HepG2 (cell line): ENCODE measurements at regions not wholly inside any gene's neighbourhood (a gene's known extent, or its start where the extent isn't known, plus 50 kb on each side); places are given as distances from the start of the nearest gene placed in this dataset.

Experiments used
- ATAC-seq: fragments of 200-7000 bp; cut with Tn5 transposase; 3 replicates; pipeline ENCODE4 v1.9.1; 2020; ENCODE audit warnings: mild to moderate bottlenecking, moderate library complexity
- BruUV-seq: library from RNA; stranded (reverse); fragments of 400-500 nt; replicated peaks from 2 replicates; lab custom pipeline; 2021; lab: Mats Ljungman, UMichigan
- CTCF ChIA-PET: fragments of 300-600 bp; formaldehyde crosslinking; extraction: SDS; loops from one replicate; lab custom pipeline; 2021; ENCODE audit warnings: low total read pairs, inconsistent platforms, low intra/inter-chr PET ratio; lab: Yijun Ruan, JAX
- POLR2A ChIA-PET: fragments of 350-600 bp; sonication (Branson Sonifier 250); formaldehyde crosslinking; loops from one replicate; lab custom pipeline; 2020; ENCODE audit warnings: antibody characterized with exemption, inconsistent platforms; lab: Yijun Ruan, JAX
- DNase-seq: peaks from one replicate; pipeline ENCODE4 v3.0.0-alpha.2; 2015; ENCODE audit warnings: low spot score
- FAIRE-seq: peaks from 3 replicates; lab custom pipeline; 2011; peaks lifted over from hg19 to GRCh38; lab: Jason Lieb, UNC
- H2AFZ ChIP-seq: one replicate; pipeline ENCODE4 v1.6.1; 2011; ENCODE audit warnings: low read length, inconsistent platforms
- H3K27ac ChIP-seq: fragments of 300-600 bp; 3 replicates; pipeline ENCODE4 v1.8.0; 2011; ENCODE audit warnings: mixed run types, mild to moderate bottlenecking, mixed read lengths, low read length, inconsistent platforms; ENCODE audit not compliant: insufficient read depth; ENCODE audit errors: extremely low read length
- H3K27me3 ChIP-seq, 2 experiments: fragments of 200-600 bp in 1 of 2; 2 replicates in 1 of 2; 3 replicates in 1 of 2; pipeline versions ENCODE4 v1.6.0 to v1.8.0; 2011; ENCODE audit warnings: low read length in 2 of 2, mild to moderate bottlenecking in 2 of 2, moderate library complexity in 2 of 2, inconsistent platforms in 1 of 2; ENCODE audit not compliant: insufficient read depth in 2 of 2, control insufficient read depth in 1 of 2
- H3K36me3 ChIP-seq, 2 experiments: fragments of 200-600 bp in 1 of 2; replicated peaks in 1 of 2; 2 replicates in 1 of 2; 3 replicates in 1 of 2; pipeline versions ENCODE4 v1.5.1 to v1.8.0; 2011; ENCODE audit warnings: low read length in 2 of 2, inconsistent platforms in 1 of 2; ENCODE audit not compliant: insufficient read depth in 2 of 2, control insufficient read depth in 1 of 2
- H3K4me1 ChIP-seq: 2 replicates; pipeline ENCODE4 v1.5.1; 2012; ENCODE audit warnings: low read length, inconsistent platforms; ENCODE audit not compliant: insufficient read depth
- H3K4me2 ChIP-seq: 2 replicates; pipeline ENCODE4 v1.6.0; 2011; ENCODE audit warnings: low read depth, low read length, inconsistent platforms
- H3K4me3 ChIP-seq, 3 experiments: fragments of 200-600 bp in 1 of 3; sonication (generic), shearing (Covaris generic) in 1 of 3; replicated peaks in 1 of 3; 2 replicates each; pipeline ENCODE4 v1.5.1; 2011 to 2016; ENCODE audit warnings: low read length in 3 of 3, inconsistent platforms in 2 of 3, low read depth in 2 of 3, mild to moderate bottlenecking in 2 of 3, control low read depth in 1 of 3, mixed read lengths in 1 of 3; ENCODE audit not compliant: insufficient read depth in 1 of 3
- H3K79me2 ChIP-seq: one replicate; pipeline ENCODE4 v1.6.1; 2011; ENCODE audit warnings: low read length, inconsistent platforms; ENCODE audit not compliant: insufficient read depth
- H3K9ac ChIP-seq: 2 replicates; pipeline ENCODE4 v1.6.0; 2011; ENCODE audit warnings: mild to moderate bottlenecking, low read depth, low read length, inconsistent platforms; ENCODE audit not compliant: insufficient read depth
- H3K9me3 ChIP-seq: 2 replicates; pipeline ENCODE4 v1.5.1; 2012; ENCODE audit warnings: mild to moderate bottlenecking, low read length
- H4K20me1 ChIP-seq: 2 replicates; pipeline ENCODE4 v1.6.0; 2011; ENCODE audit warnings: inconsistent platforms, mild to moderate bottlenecking, low read length, moderate library complexity; ENCODE audit not compliant: insufficient read depth
- PAWR ChIP-seq: sonication (generic); formaldehyde crosslinking; IDR thresholded peaks from 2 replicates; pipeline ENCODE4 v1.4.0; 2020; ENCODE audit warnings: missing genetic modification reagents, mild to moderate bottlenecking, borderline replicate concordance
- SOX13 ChIP-seq, 3 experiments: fragments of 450-650 bp in 1 of 3; sonication (generic) in 1 of 3; formaldehyde crosslinking in 1 of 3; IDR thresholded peaks in 2 of 3; conservative IDR thresholded peaks in 1 of 3; 2 replicates each; pipeline versions ENCODE4 v1.5.0 to v1.6.1; 2016 to 2020; ENCODE audit warnings: antibody characterized with exemption in 1 of 3, mild to moderate bottlenecking in 1 of 3, missing compliant biosample characterization in 1 of 3, missing genetic modification reagents in 1 of 3, moderate library complexity in 1 of 3
- ZNF34 ChIP-seq: sonication (generic); formaldehyde crosslinking; IDR thresholded peaks from 2 replicates; pipeline ENCODE4 v1.4.0; 2020; ENCODE audit warnings: mild to moderate bottlenecking, missing genetic modification reagents, borderline replicate concordance
- ZNF737 ChIP-seq: sonication (generic); formaldehyde crosslinking; IDR thresholded peaks from 2 replicates; pipeline ENCODE4 v1.5.0; 2020; ENCODE audit warnings: missing genetic modification reagents, mild to moderate bottlenecking, borderline replicate concordance
- WGBS: methylation state at CpG from one replicate; pipeline ENCODE4 v1.1.6; 2017; ENCODE audit warnings: low lambda C conversion rate; 5-methylcytosine and 5-hydroxymethylcytosine counted together
- in situ Hi-C: cut with HindIII; loops from 2 replicates; pipeline ENCODE4 v1.10.0; 2017; ENCODE audit warnings: low pct_unique_long_range_greater_than_20kb; ENCODE audit not compliant: extremely low pct_ligation_motif_present
- intact Hi-C: fragments of 100-400 bp; cut with micrococcal nuclease; formaldehyde crosslinking; loops from one replicate; pipeline ENCODE4 v1.10.0; 2022; ENCODE audit not compliant: unreplicated experiment
- TF ChIP-seq, protein P1 (sequence below): sonication (generic); formaldehyde crosslinking; IDR thresholded peaks from 2 replicates; pipeline ENCODE4 v1.8.0; 2022; ENCODE audit warnings: missing genetic modification reagents, mild to moderate bottlenecking, borderline replicate concordance

DNA sequence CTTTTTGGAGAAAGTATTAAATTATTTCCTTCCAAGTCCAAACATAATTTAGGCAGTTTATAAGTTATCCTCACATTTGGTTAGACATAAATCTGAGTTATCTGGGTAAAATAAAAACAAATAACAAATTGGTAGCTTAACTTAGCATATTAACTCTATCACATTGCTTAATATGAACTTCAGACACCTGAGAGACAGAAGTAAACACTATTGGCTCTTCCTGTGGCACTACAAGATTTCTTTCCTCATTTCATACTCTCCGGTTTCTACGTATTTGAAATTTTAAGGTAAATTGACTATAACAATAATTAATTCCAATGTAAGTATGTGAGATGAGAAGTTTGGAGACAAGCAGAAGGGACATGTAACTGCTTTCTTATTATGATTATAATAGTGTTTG, 106.8 kb downstream of the TRMT11 start:
- TF ChIP-seq PAWR (CRISPR knock-in tag) (no peak), ZNF737 (CRISPR knock-in tag) (no peak), ZNF34 (no peak)
- TF ChIP-seq, protein P1, sequence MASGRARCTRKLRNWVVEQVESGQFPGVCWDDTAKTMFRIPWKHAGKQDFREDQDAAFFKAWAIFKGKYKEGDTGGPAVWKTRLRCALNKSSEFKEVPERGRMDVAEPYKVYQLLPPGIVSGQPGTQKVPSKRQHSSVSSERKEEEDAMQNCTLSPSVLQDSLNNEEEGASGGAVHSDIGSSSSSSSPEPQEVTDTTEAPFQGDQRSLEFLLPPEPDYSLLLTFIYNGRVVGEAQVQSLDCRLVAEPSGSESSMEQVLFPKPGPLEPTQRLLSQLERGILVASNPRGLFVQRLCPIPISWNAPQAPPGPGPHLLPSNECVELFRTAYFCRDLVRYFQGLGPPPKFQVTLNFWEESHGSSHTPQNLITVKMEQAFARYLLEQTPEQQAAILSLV (CRISPR knock-in tag): no peak
- in situ Hi-C loops: no loop called here
- Histone ChIP-seq H3K9ac (no peak overlapping the region), H3K9me3 (no peaks in the 10 kb centered on the region), H3K79me2 (no peaks in the 10 kb centered on the region), H3K27me3 (no peaks in the 10 kb centered on the region), H3K27ac (no peak overlapping the region), H3K36me3 (0 out of 5 replicates have a peak, but pooled peaks cover 0 to 2% of the 10 kb centered on the region in 2 experiments), H4K20me1 (no peaks in the 10 kb centered on the region), H3K4me2 (no peak overlapping the region), H2AFZ (no peak overlapping the region), H3K4me1 (no peaks in the 10 kb centered on the region), H3K4me3 (no peak overlapping the region)
- POLR2A ChIA-PET: no interaction called here
- DNase-seq: no peak
- CTCF ChIA-PET: no interaction called here
- FAIRE-seq: no peak
- no peak for ATAC-seq
- intact Hi-C loops: no loop called here
- 97% methylated on average over 2 of the region's 2 CpGs for WGBS
- BruUV-seq: no TSS peak

GRCh38 chr6:126094411-126094810, 108.1 kb downstream of the TRMT11 start:
- in situ Hi-C loops (no loop called here), intact Hi-C loops (no loop called here)
- no peak overlapping the region for H3K27ac ChIP-seq
- POLR2A ChIA-PET: no interaction called here
- H3K9ac ChIP-seq: no peak overlapping the region
- no peaks in the 10 kb centered on the region for H3K9me3 ChIP-seq
- no peaks in the 10 kb centered on the region for H4K20me1 ChIP-seq
- H2AFZ ChIP-seq: no peak overlapping the region
- H3K36me3 ChIP-seq: 0 out of 5 replicates have a peak, but pooled peaks cover 0 to 2% of the 10 kb centered on the region in 2 experiments
- H3K4me2 ChIP-seq: no peak overlapping the region
- H3K4me3 ChIP-seq: no peak overlapping the region
- H3K4me1 ChIP-seq: no peaks in the 10 kb centered on the region
- 97% methylated on average over 4 of the region's 4 CpGs for WGBS
- TF ChIP-seq SOX13 (IDR thresholded peaks at IDR 0.05) (no peak), SOX13 (CRISPR knock-in tag; conservative IDR thresholded peaks at IDR 0.05 in 1 of 2, IDR thresholded peaks at IDR 0.05 in 1 of 2) (no peak)
- no peaks in the 10 kb centered on the region for H3K79me2 ChIP-seq
- DNase-seq: no peak
- no peak for FAIRE-seq
- CTCF ChIA-PET: no interaction called here
- no TSS peak for BruUV-seq
- no peaks in the 10 kb centered on the region for H3K27me3 ChIP-seq
- ATAC-seq: no peak
